GM12878 (cell line): ENCODE measurements at regions not wholly inside any gene's neighbourhood (a gene's known extent, or its start where the extent isn't known, plus 50 kb on each side); places are given as distances from the start of the nearest gene placed in this dataset.

ENCODE experiments used
- BCL3 ChIP-seq: IDR thresholded peaks from 2 replicates; pipeline ENCODE4 v1.6.1; 2011; ENCODE audit warnings: borderline replicate concordance, low read depth, mild to moderate bottlenecking, moderate library complexity, low read length; ENCODE audit not compliant: insufficient read depth, poor library complexity, severe bottlenecking
- DPF2 ChIP-seq: fragments of 450-650 bp; IDR thresholded peaks from 2 replicates; pipeline ENCODE4 v1.6.1; 2017; ENCODE audit warnings: mild to moderate bottlenecking
- E2F8 ChIP-seq: fragments of 450-650 bp; IDR thresholded peaks from 2 replicates; pipeline ENCODE4 v1.6.1; 2018; ENCODE audit warnings: mild to moderate bottlenecking, low read depth, moderate library complexity; ENCODE audit not compliant: partially characterized antibody
- ETV6 ChIP-seq, 2 experiments: fragments of 450-650 bp in 1 of 2; IDR thresholded peaks in 1 of 2; conservative IDR thresholded peaks in 1 of 2; 2 replicates each; pipeline ENCODE4 v1.6.1; 2014; ENCODE audit warnings: antibody characterized with exemption in 1 of 2, borderline replicate concordance in 1 of 2, low read depth in 1 of 2, mild to moderate bottlenecking in 1 of 2, moderate library complexity in 1 of 2
- GABPA ChIP-seq: IDR thresholded peaks from 2 replicates; pipeline ENCODE4 v1.6.1; 2014; ENCODE audit warnings: antibody characterized with exemption, low read depth, mild to moderate bottlenecking, inconsistent platforms
- IKZF1 ChIP-seq: fragments of 450-650 bp; conservative IDR thresholded peaks from 2 replicates; pipeline ENCODE4 v1.6.1; 2017; ENCODE audit warnings: antibody characterized with exemption, mild to moderate bottlenecking
- IRF4 ChIP-seq: IDR thresholded peaks from 2 replicates; pipeline ENCODE4 v1.6.1; 2011; ENCODE audit warnings: low read depth, low read length
- MTA3 ChIP-seq: IDR thresholded peaks from 2 replicates; pipeline ENCODE4 v1.6.1; 2012; ENCODE audit warnings: low read length, inconsistent platforms, borderline replicate concordance
- SRF ChIP-seq, 2 experiments: IDR thresholded peaks; 2 replicates each; pipeline ENCODE4 v1.6.1; 2011; ENCODE audit warnings: low read depth in 2 of 2, low read length in 2 of 2, mild to moderate bottlenecking in 1 of 2, moderate library complexity in 1 of 2
- YY1 ChIP-seq: IDR thresholded peaks from 2 replicates; pipeline ENCODE4 v1.6.1; 2011; ENCODE audit warnings: low read depth, mild to moderate bottlenecking, low read length
- ZNF592 ChIP-seq: fragments of 450-650 bp; IDR thresholded peaks from 2 replicates; pipeline ENCODE4 v1.6.1; 2017; ENCODE audit warnings: mild to moderate bottlenecking, moderate library complexity
- TF ChIP-seq, protein P1 (sequence below): fragments of 450-650 bp; IDR thresholded peaks from 2 replicates; pipeline ENCODE4 v1.6.1; 2017; ENCODE audit warnings: mild to moderate bottlenecking, low read depth, inconsistent platforms; ENCODE audit not compliant: poor library complexity, severe bottlenecking
- TF ChIP-seq, protein P2 (sequence below): IDR thresholded peaks from 2 replicates; pipeline ENCODE4 v1.6.1; 2012; ENCODE audit warnings: low read length, inconsistent platforms
- TF ChIP-seq, protein P3 (sequence below): fragments of 450-650 bp; IDR thresholded peaks from 2 replicates; pipeline ENCODE4 v1.6.1; 2016; ENCODE audit warnings: mild to moderate bottlenecking

- TF ChIP-seq, protein P1, sequence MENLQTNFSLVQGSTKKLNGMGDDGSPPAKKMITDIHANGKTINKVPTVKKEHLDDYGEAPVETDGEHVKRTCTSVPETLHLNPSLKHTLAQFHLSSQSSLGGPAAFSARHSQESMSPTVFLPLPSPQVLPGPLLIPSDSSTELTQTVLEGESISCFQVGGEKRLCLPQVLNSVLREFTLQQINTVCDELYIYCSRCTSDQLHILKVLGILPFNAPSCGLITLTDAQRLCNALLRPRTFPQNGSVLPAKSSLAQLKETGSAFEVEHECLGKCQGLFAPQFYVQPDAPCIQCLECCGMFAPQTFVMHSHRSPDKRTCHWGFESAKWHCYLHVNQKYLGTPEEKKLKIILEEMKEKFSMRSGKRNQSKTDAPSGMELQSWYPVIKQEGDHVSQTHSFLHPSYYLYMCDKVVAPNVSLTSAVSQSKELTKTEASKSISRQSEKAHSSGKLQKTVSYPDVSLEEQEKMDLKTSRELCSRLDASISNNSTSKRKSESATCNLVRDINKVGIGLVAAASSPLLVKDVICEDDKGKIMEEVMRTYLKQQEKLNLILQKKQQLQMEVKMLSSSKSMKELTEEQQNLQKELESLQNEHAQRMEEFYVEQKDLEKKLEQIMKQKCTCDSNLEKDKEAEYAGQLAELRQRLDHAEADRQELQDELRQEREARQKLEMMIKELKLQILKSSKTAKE, result peak; percentile 41
- TF ChIP-seq, protein P2, sequence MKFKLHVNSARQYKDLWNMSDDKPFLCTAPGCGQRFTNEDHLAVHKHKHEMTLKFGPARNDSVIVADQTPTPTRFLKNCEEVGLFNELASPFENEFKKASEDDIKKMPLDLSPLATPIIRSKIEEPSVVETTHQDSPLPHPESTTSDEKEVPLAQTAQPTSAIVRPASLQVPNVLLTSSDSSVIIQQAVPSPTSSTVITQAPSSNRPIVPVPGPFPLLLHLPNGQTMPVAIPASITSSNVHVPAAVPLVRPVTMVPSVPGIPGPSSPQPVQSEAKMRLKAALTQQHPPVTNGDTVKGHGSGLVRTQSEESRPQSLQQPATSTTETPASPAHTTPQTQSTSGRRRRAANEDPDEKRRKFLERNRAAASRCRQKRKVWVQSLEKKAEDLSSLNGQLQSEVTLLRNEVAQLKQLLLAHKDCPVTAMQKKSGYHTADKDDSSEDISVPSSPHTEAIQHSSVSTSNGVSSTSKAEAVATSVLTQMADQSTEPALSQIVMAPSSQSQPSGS, result peak; percentile 99
- TF ChIP-seq IKZF1, result peak; percentile 93
- no peak for TF ChIP-seq ZNF592
- TF ChIP-seq IRF4, result peak; percentile 88
- TF ChIP-seq MTA3, result peak; percentile 87; the same call in 1 of the 2 replicates
- TF ChIP-seq DPF2, result peak; percentile 77; the same call in 1 of the 2 replicates
- TF ChIP-seq BCL3, result peak; percentile 18
- TF ChIP-seq E2F8, result no peak
- TF ChIP-seq SRF (IDR thresholded peaks at IDR 0.05; ENCODE audit: low read depth in 2 of 2, low read length in 2 of 2), result no peak
- peak in 1 of 2 experiments; percentile 57; a peak in 1 of 4 replicates for TF ChIP-seq ETV6 (conservative IDR thresholded peaks at IDR 0.05 in 1 of 2, IDR thresholded peaks at IDR 0.05 in 1 of 2; ENCODE audit: borderline replicate concordance in 1 of 2, low read depth in 1 of 2)
- TF ChIP-seq, protein P3, sequence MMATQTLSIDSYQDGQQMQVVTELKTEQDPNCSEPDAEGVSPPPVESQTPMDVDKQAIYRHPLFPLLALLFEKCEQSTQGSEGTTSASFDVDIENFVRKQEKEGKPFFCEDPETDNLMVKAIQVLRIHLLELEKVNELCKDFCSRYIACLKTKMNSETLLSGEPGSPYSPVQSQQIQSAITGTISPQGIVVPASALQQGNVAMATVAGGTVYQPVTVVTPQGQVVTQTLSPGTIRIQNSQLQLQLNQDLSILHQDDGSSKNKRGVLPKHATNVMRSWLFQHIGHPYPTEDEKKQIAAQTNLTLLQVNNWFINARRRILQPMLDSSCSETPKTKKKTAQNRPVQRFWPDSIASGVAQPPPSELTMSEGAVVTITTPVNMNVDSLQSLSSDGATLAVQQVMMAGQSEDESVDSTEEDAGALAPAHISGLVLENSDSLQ, result peak; percentile 46
- 0 out of 2 replicates have a peak, but pooled peaks have one; percentile 18 for TF ChIP-seq YY1
- 0 out of 2 replicates have a peak, but pooled peaks have one; percentile 7 for TF ChIP-seq GABPA
Observed at GRCh38 chr10:26372513-26373354, 65.4 kb upstream of the APBB1IP start (continued).
